ENCODE measurements at regions not wholly inside any gene's neighbourhood (a gene's known extent, or its start where the extent isn't known, plus 50 kb on each side); places are given as distances from the start of the nearest gene placed in this dataset.

- FAIRE-seq = no peak
- H3K27me3 ChIP-seq (ENCODE audit: control insufficient read depth in 1 of 2, insufficient read depth in 2 of 2, low read length in 2 of 2) = no peaks in the 10 kb centered on the region
- WGBS (ENCODE audit: low lambda C conversion rate) = 91% methylated on average over 5 of the region's 5 CpGs
- no peak overlapping the region for H3K9ac ChIP-seq (ENCODE audit: insufficient read depth, low read depth, low read length)
- peaks cover 11% of the 10 kb centered on the region; the same call in 1 of the 2 replicates for H3K4me1 ChIP-seq (ENCODE audit: insufficient read depth, low read length)
- no peak overlapping the region for H2AFZ ChIP-seq (ENCODE audit: low read length)
- CTCF ChIA-PET (ENCODE audit: low intra/inter-chr PET ratio, low total read pairs) = no interaction called here
- intact Hi-C loops (cut with micrococcal nuclease; ENCODE audit: unreplicated experiment) = no loop called here
- BruUV-seq (replicated peaks) = no TSS peak
- H3K27ac ChIP-seq (ENCODE audit: extremely low read length, insufficient read depth, low read length) = no peak overlapping the region
- POLR2A ChIA-PET = no interaction called here
- no peaks in the 10 kb centered on the region for H3K9me3 ChIP-seq (ENCODE audit: low read length)
- no peak overlapping the region for H3K4me3 ChIP-seq (replicated peaks in 1 of 3; ENCODE audit: insufficient read depth in 1 of 3, low read depth in 2 of 3, low read length in 3 of 3)
- no peaks in the 10 kb centered on the region for H4K20me1 ChIP-seq (ENCODE audit: insufficient read depth, low read length)
- H3K36me3 ChIP-seq (replicated peaks in 1 of 2; ENCODE audit: control insufficient read depth in 1 of 2, insufficient read depth in 2 of 2, low read length in 2 of 2) = no peaks in the 10 kb centered on the region
- in situ Hi-C loops (cut with HindIII; ENCODE audit: extremely low pct_ligation_motif_present, low pct_unique_long_range_greater_than_20kb) = no loop called here
- no peaks in the 10 kb centered on the region for H3K79me2 ChIP-seq (ENCODE audit: insufficient read depth, low read length)
- no peak for DNase-seq (ENCODE audit: low spot score)
- no peak for ATAC-seq
- H3K4me2 ChIP-seq (ENCODE audit: low read depth, low read length) = no peak overlapping the region
- TF ChIP-seq ZNF10 (CRISPR knock-in tag; IDR thresholded peaks at IDR 0.05; ENCODE audit: borderline replicate concordance, low read depth) = no peak
- TF ChIP-seq ZNF225 (CRISPR knock-in tag; IDR thresholded peaks at IDR 0.05) = no peak
- TF ChIP-seq ZNF652 (CRISPR knock-in tag; IDR thresholded peaks at IDR 0.05; ENCODE audit: borderline replicate concordance, low read depth) = no peak
Observed at GRCh38 chr21:29481081-29481480, 182.4 kb downstream of the BACH1 start.

GRCh38 chr21:29481641-29482040 is 182.9 kb downstream of the BACH1 start:
- FAIRE-seq (no peak), ATAC-seq (no peak), DNase-seq (ENCODE audit: low spot score) (no peak)
- 100% methylated on average over 2 of the region's 2 CpGs for WGBS (ENCODE audit: low lambda C conversion rate)
- no peak overlapping the region for H2AFZ ChIP-seq (ENCODE audit: low read length)
- no peaks in the 10 kb centered on the region for H3K9me3 ChIP-seq (ENCODE audit: low read length)
- no peak overlapping the region for H3K4me3 ChIP-seq (replicated peaks in 1 of 3; ENCODE audit: insufficient read depth in 1 of 3, low read depth in 2 of 3, low read length in 3 of 3)
- ChIA-PET POLR2A (no interaction called here), CTCF (ENCODE audit: low intra/inter-chr PET ratio, low total read pairs) (no interaction called here)
- H3K27ac ChIP-seq (ENCODE audit: extremely low read length, insufficient read depth, low read length) = no peak overlapping the region
- no peaks in the 10 kb centered on the region for H3K36me3 ChIP-seq (replicated peaks in 1 of 2; ENCODE audit: control insufficient read depth in 1 of 2, insufficient read depth in 2 of 2, low read length in 2 of 2)
- intact Hi-C loops (cut with micrococcal nuclease; ENCODE audit: unreplicated experiment) (no loop called here), in situ Hi-C loops (cut with HindIII; ENCODE audit: extremely low pct_ligation_motif_present, low pct_unique_long_range_greater_than_20kb) (no loop called here)
- peaks cover 5% of the 10 kb centered on the region; the same call in 1 of the 2 replicates for H3K4me1 ChIP-seq (ENCODE audit: insufficient read depth, low read length)
- no TSS peak for BruUV-seq (replicated peaks)
- H3K79me2 ChIP-seq (ENCODE audit: insufficient read depth, low read length) = no peaks in the 10 kb centered on the region
- no peak overlapping the region for H3K4me2 ChIP-seq (ENCODE audit: low read depth, low read length)
- no peaks in the 10 kb centered on the region for H3K27me3 ChIP-seq (ENCODE audit: control insufficient read depth in 1 of 2, insufficient read depth in 2 of 2, low read length in 2 of 2)
- no peak overlapping the region for H3K9ac ChIP-seq (ENCODE audit: insufficient read depth, low read depth, low read length)
- H4K20me1 ChIP-seq (ENCODE audit: insufficient read depth, low read length) = no peaks in the 10 kb centered on the region
- no peak for TF ChIP-seq ZNF143 (CRISPR knock-in tag; IDR thresholded peaks at IDR 0.05)
- TF ChIP-seq ZNF597 (CRISPR knock-in tag; IDR thresholded peaks at IDR 0.05) = no peak
- TF ChIP-seq ZFX (CRISPR knock-in tag; IDR thresholded peaks at IDR 0.05; ENCODE audit: low read depth) = no peak
- TF ChIP-seq SOX13 (IDR thresholded peaks at IDR 0.05) = no peak
- no peak for TF ChIP-seq SOX13 (CRISPR knock-in tag; conservative IDR thresholded peaks at IDR 0.05 in 1 of 2, IDR thresholded peaks at IDR 0.05 in 1 of 2)
- no peak for TF ChIP-seq SPEN (CRISPR knock-in tag; IDR thresholded peaks at IDR 0.05; ENCODE audit: low read depth)
- no peak for TF ChIP-seq KDM5A (IDR thresholded peaks at IDR 0.05; ENCODE audit: borderline replicate concordance, low read length)
- no peak for TF ChIP-seq IKZF4 (CRISPR knock-in tag; IDR thresholded peaks at IDR 0.05; ENCODE audit: borderline replicate concordance, low read depth, not compliant biosample characterization)
- TF ChIP-seq ZXDC (CRISPR knock-in tag; IDR thresholded peaks at IDR 0.05) = no peak
- no peak for TF ChIP-seq GTF3A (CRISPR knock-in tag; conservative IDR thresholded peaks at IDR 0.05)
- no peak for TF ChIP-seq REXO4 (CRISPR knock-in tag; IDR thresholded peaks at IDR 0.05; ENCODE audit: borderline replicate concordance)
- TF ChIP-seq HNRNPK (IDR thresholded peaks at IDR 0.05; ENCODE audit: low read depth, low read length, poor library complexity, severe bottlenecking) = no peak
- no peak for TF ChIP-seq ZFAT (CRISPR knock-in tag; conservative IDR thresholded peaks at IDR 0.05)
- no peak for TF ChIP-seq AGO1 (IDR thresholded peaks at IDR 0.05; ENCODE audit: low read depth, low read length, poor library complexity, severe bottlenecking)

All from HepG2 (cell line).